HepG2 (cell line): ENCODE measurements at regions not wholly inside any gene's neighbourhood (a gene's known extent, or its start where the extent isn't known, plus 50 kb on each side); places are given as distances from the start of the nearest gene placed in this dataset.

ENCODE experiments used
- ATAC-seq: fragments of 200-7000 bp; cut with Tn5 transposase; 3 replicates; pipeline ENCODE4 v1.9.1; 2020; ENCODE audit warnings: mild to moderate bottlenecking, moderate library complexity
- BruUV-seq: library from RNA; stranded (reverse); fragments of 400-500 nt; replicated peaks from 2 replicates; lab custom pipeline; 2021; lab: Mats Ljungman, UMichigan
- CTCF ChIA-PET: fragments of 300-600 bp; formaldehyde crosslinking; extraction: SDS; loops from one replicate; lab custom pipeline; 2021; ENCODE audit warnings: low total read pairs, inconsistent platforms, low intra/inter-chr PET ratio; lab: Yijun Ruan, JAX
- POLR2A ChIA-PET: fragments of 350-600 bp; sonication (Branson Sonifier 250); formaldehyde crosslinking; loops from one replicate; lab custom pipeline; 2020; ENCODE audit warnings: antibody characterized with exemption, inconsistent platforms; lab: Yijun Ruan, JAX
- DNase-seq: peaks from one replicate; pipeline ENCODE4 v3.0.0-alpha.2; 2015; ENCODE audit warnings: low spot score
- FAIRE-seq: peaks from 3 replicates; lab custom pipeline; 2011; peaks lifted over from hg19 to GRCh38; lab: Jason Lieb, UNC
- H2AFZ ChIP-seq: one replicate; pipeline ENCODE4 v1.6.1; 2011; ENCODE audit warnings: low read length, inconsistent platforms
- H3K27ac ChIP-seq: fragments of 300-600 bp; 3 replicates; pipeline ENCODE4 v1.8.0; 2011; ENCODE audit warnings: mixed run types, mild to moderate bottlenecking, mixed read lengths, low read length, inconsistent platforms; ENCODE audit not compliant: insufficient read depth; ENCODE audit errors: extremely low read length
- H3K27me3 ChIP-seq, 2 experiments: fragments of 200-600 bp in 1 of 2; 2 replicates in 1 of 2; 3 replicates in 1 of 2; pipeline versions ENCODE4 v1.6.0 to v1.8.0; 2011; ENCODE audit warnings: low read length in 2 of 2, mild to moderate bottlenecking in 2 of 2, moderate library complexity in 2 of 2, inconsistent platforms in 1 of 2; ENCODE audit not compliant: insufficient read depth in 2 of 2, control insufficient read depth in 1 of 2
- H3K36me3 ChIP-seq, 2 experiments: fragments of 200-600 bp in 1 of 2; replicated peaks in 1 of 2; 2 replicates in 1 of 2; 3 replicates in 1 of 2; pipeline versions ENCODE4 v1.5.1 to v1.8.0; 2011; ENCODE audit warnings: low read length in 2 of 2, inconsistent platforms in 1 of 2; ENCODE audit not compliant: insufficient read depth in 2 of 2, control insufficient read depth in 1 of 2
- H3K4me1 ChIP-seq: 2 replicates; pipeline ENCODE4 v1.5.1; 2012; ENCODE audit warnings: low read length, inconsistent platforms; ENCODE audit not compliant: insufficient read depth
- H3K4me2 ChIP-seq: 2 replicates; pipeline ENCODE4 v1.6.0; 2011; ENCODE audit warnings: low read depth, low read length, inconsistent platforms
- H3K4me3 ChIP-seq, 3 experiments: fragments of 200-600 bp in 1 of 3; sonication (generic), shearing (Covaris generic) in 1 of 3; replicated peaks in 1 of 3; 2 replicates each; pipeline ENCODE4 v1.5.1; 2011 to 2016; ENCODE audit warnings: low read length in 3 of 3, inconsistent platforms in 2 of 3, low read depth in 2 of 3, mild to moderate bottlenecking in 2 of 3, control low read depth in 1 of 3, mixed read lengths in 1 of 3; ENCODE audit not compliant: insufficient read depth in 1 of 3
- H3K79me2 ChIP-seq: one replicate; pipeline ENCODE4 v1.6.1; 2011; ENCODE audit warnings: low read length, inconsistent platforms; ENCODE audit not compliant: insufficient read depth
- H3K9ac ChIP-seq: 2 replicates; pipeline ENCODE4 v1.6.0; 2011; ENCODE audit warnings: mild to moderate bottlenecking, low read depth, low read length, inconsistent platforms; ENCODE audit not compliant: insufficient read depth
- H3K9me3 ChIP-seq: 2 replicates; pipeline ENCODE4 v1.5.1; 2012; ENCODE audit warnings: mild to moderate bottlenecking, low read length
- H4K20me1 ChIP-seq: 2 replicates; pipeline ENCODE4 v1.6.0; 2011; ENCODE audit warnings: inconsistent platforms, mild to moderate bottlenecking, low read length, moderate library complexity; ENCODE audit not compliant: insufficient read depth
- KLF15 ChIP-seq: sonication (generic); formaldehyde crosslinking; IDR thresholded peaks from 2 replicates; pipeline ENCODE4 v1.8.1; 2023; ENCODE audit warnings: borderline replicate concordance, mild to moderate bottlenecking, inconsistent platforms, missing genetic modification reagents, mixed read lengths
- PLSCR1 ChIP-seq: sonication (generic); formaldehyde crosslinking; IDR thresholded peaks from 2 replicates; pipeline ENCODE4 v1.5.0; 2020; ENCODE audit warnings: missing genetic modification reagents, mild to moderate bottlenecking, borderline replicate concordance
- RAD21 ChIP-seq: fragments of 450-650 bp; formaldehyde crosslinking; IDR thresholded peaks from 2 replicates; pipeline ENCODE4 v1.5.0; 2020; ENCODE audit warnings: mild to moderate bottlenecking
- SAP130 ChIP-seq: IDR thresholded peaks from 2 replicates; pipeline ENCODE4 v1.6.1; 2016; ENCODE audit warnings: low read depth
- ZNF3 ChIP-seq: IDR thresholded peaks from 2 replicates; pipeline ENCODE4 v1.7.0; 2017; ENCODE audit warnings: inconsistent platforms
- ZNF792 ChIP-seq: IDR thresholded peaks from 2 replicates; pipeline ENCODE4 v1.6.1; 2016
- WGBS: methylation state at CpG from one replicate; pipeline ENCODE4 v1.1.6; 2017; ENCODE audit warnings: low lambda C conversion rate; 5-methylcytosine and 5-hydroxymethylcytosine counted together
- in situ Hi-C: cut with HindIII; loops from 2 replicates; pipeline ENCODE4 v1.10.0; 2017; ENCODE audit warnings: low pct_unique_long_range_greater_than_20kb; ENCODE audit not compliant: extremely low pct_ligation_motif_present
- intact Hi-C: fragments of 100-400 bp; cut with micrococcal nuclease; formaldehyde crosslinking; loops from one replicate; pipeline ENCODE4 v1.10.0; 2022; ENCODE audit not compliant: unreplicated experiment

- Histone ChIP-seq H3K4me2 (no peak overlapping the region), H3K36me3 (no peaks in the 10 kb centered on the region), H3K27me3 (peaks cover 0 to 2% of the 10 kb centered on the region in 2 experiments; a peak in 1 of 5 replicates), H3K9me3 (no peaks in the 10 kb centered on the region), H3K27ac (no peak overlapping the region), H3K9ac (no peak overlapping the region), H4K20me1 (no peaks in the 10 kb centered on the region), H2AFZ (no peak overlapping the region), H3K4me1 (peaks cover 20% of the 10 kb centered on the region), H3K4me3 (no peak overlapping the region)
- DNase-seq: no peak
- BruUV-seq: no TSS peak
- intact Hi-C loops (no loop called here), in situ Hi-C loops (no loop called here)
- ChIA-PET POLR2A (no interaction called here), CTCF (no interaction called here)
- ATAC-seq: no peak
- FAIRE-seq: no peak
- WGBS: 64% methylated on average over 3 of the region's 4 CpGs
- TF ChIP-seq ZNF792 (CRISPR knock-in tag) (no peak), RAD21 (no peak)
- TF ChIP-seq, all 625 proteins: peak for 0
- H3K79me2 ChIP-seq: no peaks in the 10 kb centered on the region
Observed at GRCh38 chr10:47183704-47184041, 116.3 kb upstream of the GDF10 start.

DNA sequence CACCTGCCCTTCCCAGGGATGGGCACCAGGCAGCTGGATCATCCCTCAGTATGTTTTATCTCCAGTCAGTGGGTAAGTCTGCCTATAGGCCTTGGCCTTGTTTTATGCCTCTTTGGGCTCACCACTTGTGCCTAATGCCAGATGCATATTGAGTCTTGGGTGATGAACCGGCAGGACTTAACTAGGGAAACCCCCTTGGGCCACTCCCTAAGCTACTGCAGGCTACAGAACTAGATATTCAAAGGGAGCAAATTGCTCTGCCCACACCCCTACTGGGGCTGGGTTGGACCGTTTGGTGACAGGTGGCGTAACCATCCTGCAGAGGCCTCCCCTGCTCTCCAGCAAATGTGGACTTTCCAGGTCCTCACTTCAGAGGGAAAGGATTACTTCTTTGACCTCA, 115.7 kb upstream of the GDF10 start:
- H3K27ac ChIP-seq: no peak overlapping the region
- POLR2A ChIA-PET: no interaction called here
- TF ChIP-seq ZNF3 (CRISPR knock-in tag) (no peak), PLSCR1 (CRISPR knock-in tag) (no peak), SAP130 (CRISPR knock-in tag) (no peak), KLF15 (CRISPR knock-in tag) (no peak)
- in situ Hi-C loops: no loop called here
- peaks cover 20% of the 10 kb centered on the region for H3K4me1 ChIP-seq
- no peak overlapping the region for H3K9ac ChIP-seq
- intact Hi-C loops: no loop called here
- no peaks in the 10 kb centered on the region for H3K9me3 ChIP-seq
- no peak overlapping the region for H3K4me2 ChIP-seq
- H3K4me3 ChIP-seq: no peak overlapping the region
- no peaks in the 10 kb centered on the region for H3K36me3 ChIP-seq
- no peak for ATAC-seq
- H4K20me1 ChIP-seq: no peaks in the 10 kb centered on the region
- H2AFZ ChIP-seq: no peak overlapping the region
- H3K79me2 ChIP-seq: no peaks in the 10 kb centered on the region
- CTCF ChIA-PET: no interaction called here
- WGBS: 10% methylated on average over 2 of the region's 3 CpGs
- peaks cover 0 to 2% of the 10 kb centered on the region in 2 experiments; a peak in 1 of 5 replicates for H3K27me3 ChIP-seq
- DNase-seq: no peak
- BruUV-seq: no TSS peak
- FAIRE-seq: no peak
